Esophagus squamous epithelium (tissue), 5 donors: ENCODE measurements at regions not wholly inside any gene's neighbourhood (a gene's known extent, or its start where the extent isn't known, plus 50 kb on each side); places are given as distances from the start of the nearest gene placed in this dataset.

Experiments used
- DNase-seq: peaks from one replicate; lab custom pipeline; 2025; lab: John Stamatoyannopoulos, UW
- H3K27ac ChIP-seq, 4 donors: fragments of 200-600 bp; sonication (generic); one replicate each; pipeline ENCODE4 v1.5.1; 2016 to 2019; ENCODE audit warnings: mild to moderate bottlenecking in 1 of 4
- H3K27me3 ChIP-seq, 4 donors: fragments of 200-600 bp; sonication (generic); 1 replicate in 3 of 4; 2 replicates in 1 of 4; pipeline versions ENCODE4 v1.5.1 to v1.6.0; 2017 to 2021; ENCODE audit warnings: antibody characterized with exemption in 1 of 4
- H3K36me3 ChIP-seq, 3 donors: fragments of 200-600 bp; sonication (generic); one replicate each; pipeline ENCODE4 v1.5.1; 2016 to 2019
- H3K4me1 ChIP-seq, 3 donors: fragments of 200-600 bp; sonication (generic); one replicate each; pipeline ENCODE4 v1.5.1; 2017 to 2019
- H3K4me3 ChIP-seq, 4 donors: fragments of 200-600 bp; sonication (generic); 1 replicate in 3 of 4; 2 replicates in 1 of 4; pipeline ENCODE4 v1.5.1; 2016 to 2019; ENCODE audit warnings: mild to moderate bottlenecking in 2 of 4, moderate library complexity in 1 of 4
- H3K9me3 ChIP-seq, 3 donors: fragments of 200-600 bp; sonication (generic); one replicate each; pipeline ENCODE4 v1.5.1; 2016 to 2019
- POLR2A ChIP-seq, 4 donors: fragments of 450-650 bp; IDR thresholded peaks; one replicate each; pipeline ENCODE4 v1.6.1; 2017; ENCODE audit warnings: antibody characterized with exemption in 4 of 4, mild to moderate bottlenecking in 4 of 4, moderate library complexity in 3 of 4
- WGBS, 2 donors: methylation state at CpG; one replicate each; pipeline ENCODE4 v1.1.5; 2018; 5-methylcytosine and 5-hydroxymethylcytosine counted together
- intact Hi-C: fragments of 100-400 bp; cut with DNase I; formaldehyde crosslinking; loops from one replicate; pipeline ENCODE4 v1.15.0; 2022
- TF ChIP-seq, protein P1 (sequence below), 6 experiments: fragments of 450-650 bp in 4 of 6; fragments of 200-600 bp in 2 of 6; sonication (generic) in 2 of 6; IDR thresholded peaks; one replicate each; pipeline ENCODE4 v1.5.1; 2016 to 2019; ENCODE audit warnings: antibody characterized with exemption in 6 of 6, mild to moderate bottlenecking in 4 of 6, moderate library complexity in 4 of 6
- donor health status: DM: yes; HTN: yes; CAD: no.

GRCh38 chr14:23903442-23903841 lies 50.1 kb upstream of the DHRS4 start:
- Histone ChIP-seq H3K9me3 (no peaks in the 10 kb centered on the region), H3K4me3 (no peak overlapping the region), H3K27me3 (peaks cover 0 to 15% (median 0%) of the 10 kb centered on the region in 4 donors), H3K27ac (no peak overlapping the region), H3K4me1 (no peaks in the 10 kb centered on the region), H3K36me3 (no peaks in the 10 kb centered on the region)
- DNase-seq, result no peak
- 61 to 74% methylated on average over 4 of the region's 4 CpGs for WGBS, 2 donors
- intact Hi-C loops, result no loop called here
- TF ChIP-seq, protein P1, sequence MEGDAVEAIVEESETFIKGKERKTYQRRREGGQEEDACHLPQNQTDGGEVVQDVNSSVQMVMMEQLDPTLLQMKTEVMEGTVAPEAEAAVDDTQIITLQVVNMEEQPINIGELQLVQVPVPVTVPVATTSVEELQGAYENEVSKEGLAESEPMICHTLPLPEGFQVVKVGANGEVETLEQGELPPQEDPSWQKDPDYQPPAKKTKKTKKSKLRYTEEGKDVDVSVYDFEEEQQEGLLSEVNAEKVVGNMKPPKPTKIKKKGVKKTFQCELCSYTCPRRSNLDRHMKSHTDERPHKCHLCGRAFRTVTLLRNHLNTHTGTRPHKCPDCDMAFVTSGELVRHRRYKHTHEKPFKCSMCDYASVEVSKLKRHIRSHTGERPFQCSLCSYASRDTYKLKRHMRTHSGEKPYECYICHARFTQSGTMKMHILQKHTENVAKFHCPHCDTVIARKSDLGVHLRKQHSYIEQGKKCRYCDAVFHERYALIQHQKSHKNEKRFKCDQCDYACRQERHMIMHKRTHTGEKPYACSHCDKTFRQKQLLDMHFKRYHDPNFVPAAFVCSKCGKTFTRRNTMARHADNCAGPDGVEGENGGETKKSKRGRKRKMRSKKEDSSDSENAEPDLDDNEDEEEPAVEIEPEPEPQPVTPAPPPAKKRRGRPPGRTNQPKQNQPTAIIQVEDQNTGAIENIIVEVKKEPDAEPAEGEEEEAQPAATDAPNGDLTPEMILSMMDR (IDR thresholded peaks at IDR 0.05), result no peak
- no peak for TF ChIP-seq POLR2A (IDR thresholded peaks at IDR 0.05)
